ACC112 (cell line): ENCODE measurements at regions not wholly inside any gene's neighbourhood (a gene's known extent, or its start where the extent isn't known, plus 50 kb on each side); places are given as distances from the start of the nearest gene placed in this dataset.
A peak's percentile ranks its signal among the peaks of the same experiment; 100 is the strongest.

Experiments
- H2AFZ ChIP-seq: fragments of 200-600 bp; sonication (generic); one replicate; pipeline ENCODE4 v1.6.0; 2017; ENCODE audit warnings: antibody characterized with exemption, low read length; ENCODE audit not compliant: unreplicated experiment
- H3K27ac ChIP-seq: fragments of 200-600 bp; sonication (generic); 2 replicates; pipeline ENCODE4 v1.5.1; 2014; ENCODE audit warnings: low read depth, mild to moderate bottlenecking, antibody characterized with exemption, low read length, moderate library complexity
- H3K27me3 ChIP-seq: fragments of 200-600 bp; sonication (generic); 2 replicates; pipeline ENCODE4 v1.6.1; 2014; ENCODE audit warnings: mild to moderate bottlenecking, antibody characterized with exemption, low read length, moderate library complexity, mixed read lengths; ENCODE audit not compliant: insufficient read depth
- H3K36me3 ChIP-seq: fragments of 200-600 bp; sonication (generic); 2 replicates; pipeline ENCODE4 v1.6.1; 2016; ENCODE audit warnings: mild to moderate bottlenecking, antibody characterized with exemption, low read length, moderate library complexity, mixed read lengths; ENCODE audit not compliant: insufficient read depth
- H3K4me1 ChIP-seq: fragments of 200-600 bp; sonication (generic); one replicate; pipeline ENCODE4 v1.6.1; 2016; ENCODE audit warnings: low read length, mixed read lengths; ENCODE audit not compliant: insufficient read depth, unreplicated experiment, control insufficient read depth
- H3K4me3 ChIP-seq: fragments of 200-600 bp; sonication (generic); 2 replicates; pipeline ENCODE4 v1.5.1; 2014; ENCODE audit warnings: mild to moderate bottlenecking, low read depth, low read length
- H3K79me2 ChIP-seq: fragments of 200-600 bp; sonication (generic); one replicate; pipeline ENCODE4 v1.6.0; 2016; ENCODE audit warnings: low read length; ENCODE audit not compliant: control insufficient read depth, unreplicated experiment, insufficient read depth

GRCh38 chr14:38139926-38140325 is 67.8 kb upstream of the SSTR1 start:
- no peaks in the 10 kb centered on the region for H3K79me2 ChIP-seq
- no peaks in the 10 kb centered on the region for H3K27me3 ChIP-seq
- peaks cover 20% of the 10 kb centered on the region for H3K4me1 ChIP-seq
- no peak overlapping the region for H2AFZ ChIP-seq
- no peak overlapping the region for H3K4me3 ChIP-seq
- no peaks in the 10 kb centered on the region for H3K36me3 ChIP-seq
- no peak overlapping the region for H3K27ac ChIP-seq

GRCh38 chr14:38143170-38143569 is 64.5 kb upstream of the SSTR1 start:
- Histone ChIP-seq H2AFZ (peak overlapping the region; percentile 92), H3K27ac (peak overlapping the region; percentile 93), H3K27me3 (no peaks in the 10 kb centered on the region), H3K79me2 (no peaks in the 10 kb centered on the region), H3K36me3 (no peaks in the 10 kb centered on the region), H3K4me3 (peak overlapping the region; percentile 64), H3K4me1 (peaks cover 20% of the 10 kb centered on the region)

- peak overlapping the region; percentile 64 for H3K4me3 ChIP-seq
- H3K36me3 ChIP-seq: no peaks in the 10 kb centered on the region
- peaks cover 20% of the 10 kb centered on the region for H3K4me1 ChIP-seq
- no peaks in the 10 kb centered on the region for H3K79me2 ChIP-seq
- peak overlapping the region; percentile 93 for H3K27ac ChIP-seq
- no peaks in the 10 kb centered on the region for H3K27me3 ChIP-seq
- H2AFZ ChIP-seq: peak overlapping the region; percentile 92
These were observed 63.8 kb upstream of the SSTR1 start for GRCh38 chr14:38143659-38144505.

- Histone ChIP-seq H3K4me1 (peaks cover 20% of the 10 kb centered on the region), H3K4me3 (no peak overlapping the region), H3K27me3 (no peaks in the 10 kb centered on the region), H3K27ac (no peak overlapping the region), H3K79me2 (no peaks in the 10 kb centered on the region), H3K36me3 (no peaks in the 10 kb centered on the region), H2AFZ (no peak overlapping the region)
These were observed 62.6 kb upstream of the SSTR1 start for GRCh38 chr14:38145142-38145541.

GRCh38 chr14:38150075-38150474 is 57.6 kb upstream of the SSTR1 start:
- H3K27me3 ChIP-seq: no peaks in the 10 kb centered on the region
- no peaks in the 10 kb centered on the region for H3K79me2 ChIP-seq
- no peak overlapping the region for H3K27ac ChIP-seq
- no peaks in the 10 kb centered on the region for H3K36me3 ChIP-seq
- no peak overlapping the region for H3K4me3 ChIP-seq
- H2AFZ ChIP-seq: no peak overlapping the region
- H3K4me1 ChIP-seq: no peaks in the 10 kb centered on the region
